ENCODE measurements at regions not wholly inside any gene's neighbourhood (a gene's known extent, or its start where the extent isn't known, plus 50 kb on each side); places are given as distances from the start of the nearest gene placed in this dataset.

- TF ChIP-seq KDM1A (IDR thresholded peaks at IDR 0.05; ENCODE audit: borderline replicate concordance, low read length), result no peak
- TF ChIP-seq TBP (IDR thresholded peaks at IDR 0.05; ENCODE audit: low read depth, low read length), result no peak
- TF ChIP-seq CREB1 (IDR thresholded peaks at IDR 0.05), result no peak
- no peak for TF ChIP-seq YY1 (IDR thresholded peaks at IDR 0.05; ENCODE audit: low read depth, low read length)
- no peak for TF ChIP-seq CHD1 (IDR thresholded peaks at IDR 0.05; ENCODE audit: low read depth, low read length)
- no peak for TF ChIP-seq EGR1 (IDR thresholded peaks at IDR 0.05; ENCODE audit: borderline replicate concordance, low read depth, low read length)
- TF ChIP-seq RNF2 (IDR thresholded peaks at IDR 0.05; ENCODE audit: borderline replicate concordance, low read depth, low read length, missing control alignments, poor library complexity, severe bottlenecking), result no peak
- no peak for TF ChIP-seq EP300 (IDR thresholded peaks at IDR 0.05; ENCODE audit: borderline replicate concordance in 1 of 2, low read depth in 2 of 2, low read length in 2 of 2)
Observed at GRCh38 chr9:90538566-90538965, 104.1 kb downstream of the DIRAS2 start (continued).

All from H1 (cell line).